B cell (primary cell): ENCODE measurements at regions not wholly inside any gene's neighbourhood (a gene's known extent, or its start where the extent isn't known, plus 50 kb on each side); places are given as distances from the start of the nearest gene placed in this dataset.

Experiments
- ATAC-seq: fragments of 200-7000 bp; cut with Tn5 transposase; one replicate; pipeline ENCODE4 v1.10.0; 2021; ENCODE audit warnings: low read depth, mild to moderate bottlenecking, moderate number of reproducible peaks, moderate library complexity
- CTCF ChIA-PET: fragments of 350-600 bp; sonication (Branson Sonifier 250); formaldehyde crosslinking; loops from one replicate; lab custom pipeline; 2021; ENCODE audit warnings: antibody characterized with exemption, inconsistent platforms; lab: Charles Lee
- POLR2A ChIA-PET: fragments of 350-600 bp; sonication (Branson Sonifier 250); formaldehyde crosslinking; loops from one replicate; lab custom pipeline; 2021; ENCODE audit warnings: antibody characterized with exemption; lab: Charles Lee
- DNase-seq: peaks from one replicate; pipeline ENCODE4 v3.0.0; 2013
- H2AFZ ChIP-seq: 2 replicates; pipeline ENCODE4 v1.6.1; 2012; ENCODE audit warnings: mild to moderate bottlenecking, low read depth, low read length; ENCODE audit not compliant: insufficient read depth, poor library complexity, severe bottlenecking
- H3K27ac ChIP-seq, 2 donors: 1 replicate in 1 of 2; 2 replicates in 1 of 2; pipeline ENCODE4 v1.5.1; 2012 to 2013; ENCODE audit warnings: low read length in 2 of 2, mild to moderate bottlenecking in 2 of 2, moderate library complexity in 1 of 2
- H3K27me3 ChIP-seq, 4 experiments: fragments of 200-600 bp in 1 of 4; sonication (generic) in 1 of 4; replicated peaks in 1 of 4; 1 replicate in 2 of 4; 2 replicates in 2 of 4; pipeline versions ENCODE4 v1.6.1 to v1.7.0; 2013 to 2016; ENCODE audit warnings: low read length in 3 of 4, mild to moderate bottlenecking in 2 of 4, mixed read lengths in 1 of 4, moderate library complexity in 1 of 4; ENCODE audit not compliant: insufficient read depth in 4 of 4, control insufficient read depth in 3 of 4; ENCODE audit errors: control extremely low read depth in 1 of 4
- H3K36me3 ChIP-seq, 2 experiments: replicated peaks in 1 of 2; 1 replicate in 1 of 2; 2 replicates in 1 of 2; pipeline versions ENCODE4 v1.6.1 to v1.7.1; 2013; ENCODE audit warnings: low read length in 1 of 2; ENCODE audit not compliant: insufficient read depth in 2 of 2, control insufficient read depth in 1 of 2; ENCODE audit errors: control extremely low read depth in 1 of 2, extremely low read depth in 1 of 2
- H3K4me1 ChIP-seq, 2 donors: fragments of 200-600 bp in 1 of 2; sonication (generic) in 1 of 2; 1 replicate in 1 of 2; 2 replicates in 1 of 2; pipeline versions ENCODE4 v1.5.1 to v1.6.1; 2013 to 2017; ENCODE audit warnings: low read length in 2 of 2; ENCODE audit not compliant: control insufficient read depth in 2 of 2, insufficient read depth in 2 of 2
- H3K4me2 ChIP-seq: replicated peaks from 2 replicates; pipeline ENCODE3; 2012; ENCODE audit warnings: mild to moderate bottlenecking, low read depth, low read length; ENCODE audit not compliant: poor library complexity, severe bottlenecking
- H3K4me3 ChIP-seq, 5 experiments: fragments of 200-600 bp in 1 of 5; sonication (generic) in 1 of 5; 1 replicate in 3 of 5; 2 replicates in 2 of 5; pipeline versions ENCODE4 v1.5.1 to v1.7.0; 2011 to 2016; ENCODE audit warnings: low read length in 4 of 5, mild to moderate bottlenecking in 4 of 5, low read depth in 2 of 5, control low read depth in 1 of 5, moderate library complexity in 1 of 5; ENCODE audit not compliant: insufficient read depth in 1 of 5; ENCODE audit errors: control extremely low read depth in 1 of 5, extremely low read depth in 1 of 5
- H3K79me2 ChIP-seq: fragments of 200-600 bp; sonication (generic); one replicate; pipeline ENCODE4 v1.6.0; 2016; ENCODE audit warnings: low read length; ENCODE audit not compliant: control insufficient read depth, insufficient read depth
- H3K9ac ChIP-seq: fragments of 200-600 bp; sonication (generic); 2 replicates; pipeline ENCODE4 v1.6.1; 2017; ENCODE audit warnings: mild to moderate bottlenecking, low read length, moderate library complexity
- H3K9me3 ChIP-seq, 3 donors: one replicate each; pipeline versions ENCODE4 v1.6.1 to v1.7.1; 2013; ENCODE audit warnings: low read length in 2 of 3; ENCODE audit not compliant: control insufficient read depth in 2 of 3, insufficient read depth in 1 of 3; ENCODE audit errors: control extremely low read depth in 1 of 3
- H4K20me1 ChIP-seq: 2 replicates; pipeline ENCODE4 v1.6.0; 2012; ENCODE audit warnings: mild to moderate bottlenecking, low read length; ENCODE audit not compliant: insufficient read depth, control insufficient read depth, poor library complexity, severe bottlenecking
- H3K27ac Mint-ChIP-seq: one replicate; pipeline ENCODE4 v1.8.0; 2021; ENCODE audit warnings: mixed read lengths
- H3K27me3 Mint-ChIP-seq: one replicate; pipeline ENCODE4 v1.8.0; 2021; ENCODE audit warnings: mixed read lengths
- H3K4me1 Mint-ChIP-seq: one replicate; pipeline ENCODE4 v1.8.0; 2021; ENCODE audit warnings: mixed read lengths
- H3K4me3 Mint-ChIP-seq: one replicate; pipeline ENCODE4 v1.8.0; 2021; ENCODE audit warnings: mixed read lengths
- H3K9me3 Mint-ChIP-seq: one replicate; pipeline ENCODE4 v1.8.0; 2022; ENCODE audit warnings: mixed read lengths; ENCODE audit not compliant: insufficient read depth
- EZH2 ChIP-seq: IDR thresholded peaks from 2 replicates; pipeline ENCODE4 v1.6.1; 2012; ENCODE audit warnings: borderline replicate concordance, low read depth, mild to moderate bottlenecking, moderate library complexity, low read length; ENCODE audit not compliant: insufficient read depth, poor library complexity, severe bottlenecking
- intact Hi-C: fragments of 100-400 bp; cut with micrococcal nuclease; formaldehyde crosslinking; loops from one replicate; pipeline ENCODE4 v1.10.0; 2022
- TF ChIP-seq, protein P1 (sequence below): fragments of 200-600 bp; IDR thresholded peaks from one replicate; pipeline ENCODE4 v1.8.0; 2022; ENCODE audit warnings: antibody characterized with exemption, mild to moderate bottlenecking

GRCh38 chr13:76157926-76158325 is 521.8 kb downstream of the LMO7 start:
- H3K27ac Mint-ChIP-seq: no peak overlapping the region
- TF ChIP-seq, protein P1, sequence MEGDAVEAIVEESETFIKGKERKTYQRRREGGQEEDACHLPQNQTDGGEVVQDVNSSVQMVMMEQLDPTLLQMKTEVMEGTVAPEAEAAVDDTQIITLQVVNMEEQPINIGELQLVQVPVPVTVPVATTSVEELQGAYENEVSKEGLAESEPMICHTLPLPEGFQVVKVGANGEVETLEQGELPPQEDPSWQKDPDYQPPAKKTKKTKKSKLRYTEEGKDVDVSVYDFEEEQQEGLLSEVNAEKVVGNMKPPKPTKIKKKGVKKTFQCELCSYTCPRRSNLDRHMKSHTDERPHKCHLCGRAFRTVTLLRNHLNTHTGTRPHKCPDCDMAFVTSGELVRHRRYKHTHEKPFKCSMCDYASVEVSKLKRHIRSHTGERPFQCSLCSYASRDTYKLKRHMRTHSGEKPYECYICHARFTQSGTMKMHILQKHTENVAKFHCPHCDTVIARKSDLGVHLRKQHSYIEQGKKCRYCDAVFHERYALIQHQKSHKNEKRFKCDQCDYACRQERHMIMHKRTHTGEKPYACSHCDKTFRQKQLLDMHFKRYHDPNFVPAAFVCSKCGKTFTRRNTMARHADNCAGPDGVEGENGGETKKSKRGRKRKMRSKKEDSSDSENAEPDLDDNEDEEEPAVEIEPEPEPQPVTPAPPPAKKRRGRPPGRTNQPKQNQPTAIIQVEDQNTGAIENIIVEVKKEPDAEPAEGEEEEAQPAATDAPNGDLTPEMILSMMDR: no peak
- no peak for TF ChIP-seq EZH2
- H4K20me1 ChIP-seq: no peaks in the 10 kb centered on the region
- DNase-seq: no peak
- H3K9me3 ChIP-seq: no peaks in the 10 kb centered on the region
- intact Hi-C loops: no loop called here
- H3K79me2 ChIP-seq: no peaks in the 10 kb centered on the region
- H3K36me3 ChIP-seq: no peaks in the 10 kb centered on the region
- no peaks in the 10 kb centered on the region for H3K27me3 ChIP-seq
- no peaks in the 10 kb centered on the region for H3K4me1 ChIP-seq
- no peak overlapping the region for H3K4me2 ChIP-seq
- no peak for ATAC-seq
- no peak overlapping the region for H3K9ac ChIP-seq
- no peak overlapping the region for H2AFZ ChIP-seq
- H3K9me3 Mint-ChIP-seq: no peaks in the 10 kb centered on the region
- H3K4me1 Mint-ChIP-seq: no peaks in the 10 kb centered on the region
- POLR2A ChIA-PET: no interaction called here
- H3K4me3 Mint-ChIP-seq: no peak overlapping the region
- H3K4me3 ChIP-seq: no peak overlapping the region
- no peaks in the 10 kb centered on the region for H3K27me3 Mint-ChIP-seq
- H3K27ac ChIP-seq: no peak overlapping the region
- CTCF ChIA-PET: no interaction called here

GRCh38 chr13:76153239-76153638 is 517.1 kb downstream of the LMO7 start:
- DNase-seq (no peak), ATAC-seq (no peak)
- Mint-ChIP-seq H3K27ac (no peak overlapping the region), H3K4me1 (no peaks in the 10 kb centered on the region), H3K9me3 (no peaks in the 10 kb centered on the region), H3K4me3 (no peak overlapping the region), H3K27me3 (no peaks in the 10 kb centered on the region)
- no peaks in the 10 kb centered on the region for H3K36me3 ChIP-seq
- ChIA-PET CTCF (no interaction called here), POLR2A (no interaction called here)
- no peaks in the 10 kb centered on the region for H4K20me1 ChIP-seq
- no peak overlapping the region for H2AFZ ChIP-seq
- H3K79me2 ChIP-seq: no peaks in the 10 kb centered on the region
- H3K27me3 ChIP-seq: no peaks in the 10 kb centered on the region
- no peak overlapping the region for H3K4me3 ChIP-seq
- H3K9me3 ChIP-seq: no peaks in the 10 kb centered on the region
- H3K4me2 ChIP-seq: no peak overlapping the region
- TF ChIP-seq, protein P1: no peak
- TF ChIP-seq EZH2: no peak
- no peak overlapping the region for H3K9ac ChIP-seq
- no peak overlapping the region for H3K27ac ChIP-seq
- no peaks in the 10 kb centered on the region for H3K4me1 ChIP-seq
- intact Hi-C loops: no loop called here
